Jurkat, Clone E6-1 (cell line): ENCODE measurements at regions not wholly inside any gene's neighbourhood (a gene's known extent, or its start where the extent isn't known, plus 50 kb on each side); places are given as distances from the start of the nearest gene placed in this dataset.
A peak's percentile ranks its signal among the peaks of the same experiment; 100 is the strongest.

ENCODE experiments used
- DNase-seq: peaks from one replicate; pipeline ENCODE4 v3.0.0-alpha.2; 2011; ENCODE audit warnings: low read depth, low spot score
- H3K4me3 ChIP-seq: 2 replicates; pipeline ENCODE4 v1.5.1; 2011; ENCODE audit warnings: mild to moderate bottlenecking, low read length, control low read depth, moderate library complexity

DNA sequence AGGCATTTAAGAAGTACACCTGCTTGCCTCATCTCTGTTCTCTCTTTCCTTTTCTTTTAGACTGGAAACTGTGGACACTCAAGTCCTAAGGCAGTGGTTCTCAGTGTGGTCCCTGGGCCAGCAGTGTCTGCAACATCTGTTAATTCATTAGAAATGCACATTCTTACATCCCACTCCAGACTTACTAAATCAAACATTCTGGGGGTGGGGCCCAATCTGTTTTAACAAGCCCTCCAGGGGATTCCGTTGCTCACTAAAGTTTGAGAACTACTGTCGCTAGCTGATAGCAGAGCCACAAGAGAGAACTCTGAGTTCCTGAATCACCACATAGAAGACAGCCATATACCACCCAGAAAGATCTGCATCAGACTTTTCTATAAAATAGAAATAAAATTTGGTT is 430.6 kb downstream of the BCOR start:
- H3K4me3 ChIP-seq = no peak overlapping the region
- DNase-seq = peak; percentile 40

DNA sequence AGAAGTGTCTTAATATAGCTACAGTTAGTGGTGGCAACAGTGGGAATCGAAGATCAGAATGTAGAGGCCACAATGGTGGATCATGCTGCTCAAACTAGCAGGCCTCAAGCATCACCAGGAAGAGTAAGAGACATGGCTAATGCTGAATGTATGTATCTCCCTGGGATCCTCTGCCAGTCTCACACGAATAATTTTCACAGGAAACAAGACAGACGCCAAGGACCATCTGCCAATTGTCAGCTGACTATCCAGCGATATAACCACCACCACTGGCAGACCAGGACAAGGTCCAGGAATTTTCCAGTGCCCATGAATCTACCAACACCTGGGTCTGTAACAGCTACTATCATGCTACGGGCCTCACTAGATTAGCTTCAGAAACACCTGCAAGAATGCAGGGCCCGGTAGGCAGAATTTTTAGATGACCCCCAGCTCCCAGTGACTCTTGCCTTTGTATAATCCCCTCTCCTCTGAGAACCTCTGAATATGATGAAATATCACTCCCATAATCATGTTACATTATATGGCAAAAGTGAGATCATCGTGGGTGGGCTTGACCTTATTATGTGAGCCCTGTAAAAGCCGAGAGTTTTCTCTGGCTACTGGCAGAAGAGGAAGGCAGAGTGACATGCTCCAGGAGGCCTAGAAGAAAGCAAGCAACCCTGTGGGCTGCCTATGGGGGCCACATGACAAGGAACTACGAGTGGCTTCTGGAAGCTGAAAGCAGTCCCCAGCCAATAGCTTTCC is 429.8 kb downstream of the BCOR start:
- H3K4me3 ChIP-seq = no peak overlapping the region
- DNase-seq = no peak

DNA sequence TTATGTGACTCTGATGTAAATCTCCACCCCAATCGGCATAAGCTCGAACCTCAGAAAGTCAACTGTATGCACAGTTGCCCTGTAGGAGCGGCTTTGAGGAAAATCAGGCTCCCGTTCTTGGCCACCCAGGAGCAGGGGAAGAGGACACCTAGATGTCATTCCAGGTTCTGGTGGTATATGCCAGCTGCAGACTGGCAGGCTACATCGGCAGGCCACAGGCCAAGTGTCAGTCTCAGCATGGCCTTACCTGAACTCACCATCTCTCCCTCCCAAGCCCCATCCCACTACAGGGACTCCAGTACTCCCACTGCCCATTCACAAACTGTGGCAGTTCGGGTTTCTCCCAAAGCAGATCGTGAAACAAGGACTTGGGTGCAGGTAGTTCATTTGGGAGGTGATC is 428.1 kb downstream of the BCOR start:
- DNase-seq = no peak
- no peak overlapping the region for H3K4me3 ChIP-seq

DNA sequence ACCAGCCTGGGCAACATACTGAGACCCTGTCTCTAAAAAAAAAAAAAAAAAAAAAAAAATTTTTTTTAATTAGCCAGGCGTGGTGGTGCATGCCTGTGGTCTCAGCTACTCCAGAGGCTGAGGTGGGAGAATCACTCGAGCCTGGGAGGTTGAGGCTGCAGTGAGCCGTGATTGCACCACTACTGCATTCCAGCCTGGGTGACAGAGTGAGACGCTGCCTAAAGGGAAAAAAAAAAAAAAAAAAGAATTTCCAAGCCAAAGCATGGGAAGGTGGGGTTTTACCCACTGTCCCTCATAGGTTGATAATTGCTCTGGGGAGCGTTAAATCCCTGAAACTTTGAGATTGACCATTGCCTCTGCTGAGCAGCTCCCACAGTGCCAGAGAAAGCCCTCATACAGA is 427.5 kb downstream of the BCOR start:
- DNase-seq = no peak
- no peak overlapping the region for H3K4me3 ChIP-seq

DNA sequence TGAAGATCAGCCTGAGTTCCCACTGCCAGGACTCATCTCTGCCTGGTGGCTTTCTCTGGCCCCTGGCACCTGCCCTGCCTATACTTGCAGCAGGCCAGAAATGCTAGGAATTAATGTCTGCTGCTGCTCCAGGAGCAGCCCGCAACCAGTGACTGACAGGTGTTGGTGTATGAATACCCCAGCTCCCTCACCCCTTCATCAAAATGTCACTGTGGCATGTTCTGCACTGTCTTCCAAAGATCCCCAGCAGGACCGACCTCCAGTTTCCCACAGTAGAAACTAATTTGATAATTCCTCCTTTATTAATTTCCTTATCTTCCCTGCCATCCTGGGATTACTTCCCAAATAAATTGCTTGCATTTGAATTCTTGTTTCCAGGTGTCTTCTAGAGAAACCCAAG is 425.4 kb downstream of the BCOR start:
- DNase-seq = no peak
- H3K4me3 ChIP-seq = no peak overlapping the region

DNA sequence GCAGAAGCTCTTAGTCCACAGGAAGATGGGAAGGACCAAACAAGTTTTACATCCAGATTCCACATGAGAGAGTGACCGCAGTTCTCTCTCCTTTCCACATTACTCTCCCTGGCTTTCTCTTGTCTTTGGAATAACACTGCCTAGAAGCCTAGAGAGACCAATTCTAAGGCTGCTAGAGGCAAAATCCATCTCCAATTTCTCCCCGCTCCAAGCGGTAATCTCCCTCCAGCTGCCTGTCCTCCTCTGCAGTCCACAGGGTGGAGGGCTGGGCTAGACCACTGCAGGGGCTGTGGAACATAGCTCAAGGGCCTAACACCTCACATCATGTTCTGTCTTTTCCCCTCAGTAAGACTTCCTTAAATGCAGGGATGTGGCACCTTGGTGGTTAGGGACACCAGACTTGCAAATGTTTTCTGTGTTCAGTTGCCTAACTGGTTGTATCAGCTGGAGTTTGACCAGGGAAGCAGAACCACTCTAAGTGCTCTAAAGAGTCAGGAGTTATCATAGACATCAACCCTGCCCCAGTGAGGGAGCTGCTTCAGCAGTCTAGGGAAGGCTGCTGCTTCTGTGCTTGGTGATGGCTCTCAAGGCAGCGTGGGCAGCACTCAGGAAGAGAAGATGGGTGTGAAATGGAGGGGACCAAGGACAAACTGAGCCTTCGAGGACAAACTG is 423.1 kb downstream of the BCOR start:
- DNase-seq = no peak
- no peak overlapping the region for H3K4me3 ChIP-seq

DNA sequence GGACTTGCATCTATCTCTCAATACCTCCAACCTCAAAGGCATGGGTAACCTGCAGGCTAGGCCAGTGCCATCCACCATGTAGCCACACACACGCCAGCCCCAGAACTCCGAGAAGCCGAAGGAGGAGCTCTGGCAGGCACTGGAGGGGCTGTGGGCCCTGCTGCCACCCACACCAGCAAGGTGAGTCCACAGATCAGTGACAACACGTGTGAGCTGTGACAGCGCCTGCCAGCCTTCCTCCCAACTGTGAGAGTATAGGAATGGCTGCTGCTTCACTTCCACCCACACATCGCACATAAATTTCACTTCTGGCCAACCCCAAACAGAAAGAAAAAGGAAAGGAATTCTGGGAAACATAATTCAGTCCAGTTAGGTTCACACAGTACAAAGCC is 422.6 kb downstream of the BCOR start:
- no peak overlapping the region for H3K4me3 ChIP-seq
- no peak for DNase-seq

DNA sequence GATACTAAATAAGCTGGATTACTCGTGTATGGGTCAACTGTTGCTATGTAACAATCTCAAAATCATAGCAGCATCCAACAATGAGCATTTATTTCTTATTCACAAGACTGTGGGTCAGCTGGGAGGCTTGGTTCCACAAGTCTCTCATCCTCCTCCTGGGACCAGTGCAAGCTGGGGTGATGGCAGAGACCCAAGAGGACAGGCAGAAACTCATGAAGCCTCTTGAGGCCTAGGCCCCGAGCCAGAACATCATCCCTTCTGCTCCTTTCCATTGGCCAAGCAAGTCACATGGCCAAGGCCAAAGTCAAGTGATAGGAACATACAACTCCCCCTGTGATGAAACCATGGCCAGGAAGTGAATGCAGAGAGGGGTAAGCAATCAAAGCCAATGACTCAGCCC is 422.1 kb downstream of the BCOR start:
- H3K4me3 ChIP-seq = no peak overlapping the region
- DNase-seq = no peak

DNA sequence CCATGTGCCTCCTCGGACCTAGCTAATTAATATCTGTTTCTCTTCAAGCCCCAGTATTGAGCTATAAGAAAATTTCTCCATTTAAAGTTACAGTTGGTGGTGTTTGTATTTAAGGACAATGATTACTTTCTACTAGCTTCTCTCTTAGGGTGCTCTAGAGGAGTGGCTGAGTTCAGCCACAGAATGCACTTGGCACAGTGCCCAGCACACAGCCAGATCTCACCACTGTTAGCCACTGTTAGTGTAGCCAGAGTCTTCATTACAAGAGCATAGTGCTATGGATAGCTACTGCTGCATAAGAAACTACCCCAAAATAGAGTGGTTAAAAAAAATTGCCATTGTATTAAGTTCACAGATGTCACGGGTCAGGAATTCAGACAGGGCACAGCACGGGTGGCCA is 421.3 kb downstream of the BCOR start:
- no peak for DNase-seq
- no peak overlapping the region for H3K4me3 ChIP-seq

DNA sequence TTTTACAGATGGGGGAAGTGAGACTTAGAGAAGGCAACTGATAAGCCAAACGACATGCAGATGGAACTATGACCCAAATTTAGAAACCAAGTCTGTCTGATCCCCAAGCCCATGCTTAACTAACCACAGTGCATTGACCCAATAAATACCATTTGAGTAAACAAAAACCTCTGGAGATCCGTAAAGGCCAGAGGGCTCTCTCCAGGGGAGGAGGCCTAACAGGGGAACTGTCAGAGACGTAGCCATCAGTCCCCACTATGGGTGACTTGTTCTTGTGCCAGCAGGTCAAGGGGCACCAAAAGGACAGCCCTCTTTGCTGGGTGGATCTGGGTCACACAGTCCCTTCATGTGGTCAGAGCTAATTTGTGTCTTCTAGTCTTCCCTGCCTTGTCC is 420.2 kb downstream of the BCOR start:
- no peak overlapping the region for H3K4me3 ChIP-seq

DNA sequence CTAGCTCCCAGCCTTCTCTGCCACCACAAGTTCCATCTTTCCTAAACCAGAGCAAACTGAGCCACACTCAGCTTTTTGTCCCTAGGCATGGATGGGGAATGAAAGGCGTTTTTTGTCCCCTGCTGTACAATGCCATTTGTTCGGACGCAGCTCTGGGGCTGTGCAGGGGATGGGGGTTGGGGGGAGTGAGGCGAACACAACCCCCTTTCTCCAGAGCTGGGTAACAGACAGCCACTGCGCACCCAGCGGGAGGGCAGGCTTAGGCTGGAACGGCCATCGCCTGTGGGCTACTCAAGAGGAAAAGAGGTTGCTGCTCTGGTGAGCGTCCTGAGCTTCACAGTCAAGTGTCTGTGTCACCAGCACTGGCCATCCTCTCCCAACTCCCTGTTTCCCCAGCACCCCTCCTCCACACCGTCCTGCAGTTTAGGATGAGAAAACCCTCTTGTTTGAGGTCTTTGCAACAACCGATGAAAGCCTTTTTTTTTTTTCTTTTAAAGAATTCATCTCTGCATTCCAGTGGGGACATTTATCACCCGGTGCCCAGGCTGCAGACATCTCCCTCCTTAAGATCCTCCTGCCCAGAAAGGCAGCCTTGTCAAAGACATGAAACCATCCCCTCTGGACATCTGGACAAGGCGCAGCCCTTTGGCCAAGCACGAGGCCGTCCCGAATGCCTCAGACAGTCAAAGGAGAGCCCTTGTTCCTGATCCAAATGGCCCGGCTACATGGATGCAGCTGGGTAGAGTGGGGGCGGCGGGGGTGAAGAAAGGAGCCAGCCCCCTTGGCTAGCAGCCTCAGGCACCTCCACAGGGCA is 419.6 kb downstream of the BCOR start:
- H3K4me3 ChIP-seq = no peak overlapping the region
- DNase-seq = no peak

More for the DNA sequence above, 420.2 kb downstream of the BCOR start:
- DNase-seq = no peak

DNA sequence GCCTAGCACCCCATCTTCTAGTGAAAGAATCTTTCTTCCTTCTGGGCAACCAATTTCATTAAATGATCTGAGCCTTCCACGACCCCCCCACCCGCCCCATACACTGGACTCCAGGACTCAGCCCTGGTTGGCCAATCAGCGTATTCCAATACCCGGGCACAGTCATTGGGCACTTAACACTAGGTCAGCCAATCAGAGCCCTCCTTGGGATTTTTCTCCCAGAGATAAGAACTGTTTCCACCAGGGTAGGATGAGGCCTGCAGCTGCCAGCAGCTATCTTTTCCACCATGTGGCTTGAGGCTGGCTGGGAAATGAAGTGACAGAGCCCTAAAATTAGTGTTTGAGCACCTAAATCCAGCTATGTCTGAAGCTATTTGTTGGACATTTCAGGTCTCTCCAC is 418.8 kb downstream of the BCOR start:
- no peak for DNase-seq
- no peak overlapping the region for H3K4me3 ChIP-seq

DNA sequence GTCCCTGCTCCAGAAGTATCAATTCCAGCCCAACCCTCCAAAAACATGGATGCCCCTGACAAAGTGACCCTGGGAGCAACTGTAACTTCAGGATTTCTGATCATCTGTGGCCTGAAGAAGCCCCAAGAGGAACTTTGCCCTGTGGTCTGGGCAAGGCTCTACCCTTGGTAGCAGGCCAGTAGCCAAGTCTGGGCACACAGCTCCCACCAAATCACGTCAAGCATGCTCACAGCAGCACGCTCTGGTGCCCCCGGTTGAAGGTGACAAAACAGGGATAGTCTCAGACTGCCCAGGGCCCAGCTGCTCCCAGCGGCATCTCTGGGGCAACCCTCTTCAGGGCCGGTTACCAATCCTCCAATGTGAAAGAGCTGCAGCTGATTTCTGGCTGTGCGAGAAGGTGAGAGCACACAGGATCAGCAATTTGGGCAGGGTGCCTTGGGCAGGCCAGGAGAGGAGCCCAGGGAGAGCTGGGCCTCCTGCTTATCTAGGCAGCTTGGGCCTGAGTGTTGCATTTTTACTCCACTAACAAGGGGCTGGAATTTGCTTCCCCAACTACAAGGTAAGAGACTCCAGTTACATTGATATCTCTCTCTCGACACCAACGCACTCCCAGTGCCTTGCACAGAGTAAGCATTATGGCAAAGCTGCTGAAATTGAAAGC is 418.1 kb downstream of the BCOR start:
- no peak for DNase-seq
- H3K4me3 ChIP-seq = no peak overlapping the region

DNA sequence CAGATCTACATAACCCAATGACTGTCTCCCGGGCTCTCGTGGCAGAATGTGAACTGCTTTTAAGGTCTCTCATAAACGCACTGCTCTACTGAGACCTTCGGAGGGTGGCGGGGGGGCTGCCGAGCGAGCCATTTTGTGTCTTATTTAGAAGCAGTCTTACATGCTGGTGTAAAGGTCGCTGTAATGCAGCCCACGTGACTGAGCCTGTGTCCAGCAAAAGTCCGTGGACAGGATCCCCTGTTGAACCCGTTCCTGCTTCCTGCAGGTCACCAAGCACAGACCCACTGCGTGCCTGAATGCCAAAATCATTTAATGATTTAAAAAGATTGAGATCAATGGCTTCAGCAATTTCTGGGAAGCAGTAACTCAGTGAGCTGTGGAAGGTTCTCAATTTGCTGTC is 415.9 kb downstream of the BCOR start:
- H3K4me3 ChIP-seq = no peak overlapping the region
- no peak for DNase-seq

DNA sequence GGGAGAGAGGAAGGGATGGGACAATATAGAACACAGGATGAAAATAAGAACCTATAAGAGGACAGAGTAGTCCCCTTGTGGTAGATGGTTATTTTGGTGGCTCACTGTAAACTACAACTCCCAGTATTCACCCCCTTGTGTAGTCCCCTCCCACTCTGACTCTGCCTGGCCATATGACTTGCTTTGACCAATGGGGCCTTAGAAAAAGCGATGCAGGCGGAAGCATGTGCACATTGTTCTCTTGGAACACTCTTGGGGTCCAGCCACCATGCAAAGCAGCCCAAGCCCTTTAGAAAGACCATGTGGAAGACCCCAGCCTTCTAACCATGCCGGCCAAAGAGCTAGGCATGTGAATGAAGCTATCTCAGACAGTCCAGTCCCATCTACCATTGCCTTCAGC is 415.0 kb downstream of the BCOR start:
- DNase-seq = peak; percentile 36
- no peak overlapping the region for H3K4me3 ChIP-seq

DNA sequence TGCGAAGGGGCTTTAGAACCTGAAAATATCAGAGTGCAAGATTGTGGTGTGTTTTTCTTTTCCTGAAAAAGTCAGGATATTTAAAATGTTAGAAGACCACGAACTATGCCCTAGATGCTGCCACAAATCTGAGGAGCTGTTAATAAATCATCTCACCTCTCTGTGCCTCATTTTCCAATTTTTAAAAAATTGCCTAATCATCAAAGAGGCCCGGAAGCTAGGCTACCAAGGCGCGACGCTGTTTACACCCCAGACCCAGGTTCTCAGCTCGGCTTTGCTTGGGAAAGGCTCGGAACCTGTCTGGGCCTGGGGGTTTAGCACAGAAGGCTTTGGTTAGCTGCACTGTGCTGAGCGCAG is 409.6 kb downstream of the BCOR start:
- H3K4me3 ChIP-seq = peak overlapping the region; percentile 40; the same call in 1 of the 2 replicates

DNA sequence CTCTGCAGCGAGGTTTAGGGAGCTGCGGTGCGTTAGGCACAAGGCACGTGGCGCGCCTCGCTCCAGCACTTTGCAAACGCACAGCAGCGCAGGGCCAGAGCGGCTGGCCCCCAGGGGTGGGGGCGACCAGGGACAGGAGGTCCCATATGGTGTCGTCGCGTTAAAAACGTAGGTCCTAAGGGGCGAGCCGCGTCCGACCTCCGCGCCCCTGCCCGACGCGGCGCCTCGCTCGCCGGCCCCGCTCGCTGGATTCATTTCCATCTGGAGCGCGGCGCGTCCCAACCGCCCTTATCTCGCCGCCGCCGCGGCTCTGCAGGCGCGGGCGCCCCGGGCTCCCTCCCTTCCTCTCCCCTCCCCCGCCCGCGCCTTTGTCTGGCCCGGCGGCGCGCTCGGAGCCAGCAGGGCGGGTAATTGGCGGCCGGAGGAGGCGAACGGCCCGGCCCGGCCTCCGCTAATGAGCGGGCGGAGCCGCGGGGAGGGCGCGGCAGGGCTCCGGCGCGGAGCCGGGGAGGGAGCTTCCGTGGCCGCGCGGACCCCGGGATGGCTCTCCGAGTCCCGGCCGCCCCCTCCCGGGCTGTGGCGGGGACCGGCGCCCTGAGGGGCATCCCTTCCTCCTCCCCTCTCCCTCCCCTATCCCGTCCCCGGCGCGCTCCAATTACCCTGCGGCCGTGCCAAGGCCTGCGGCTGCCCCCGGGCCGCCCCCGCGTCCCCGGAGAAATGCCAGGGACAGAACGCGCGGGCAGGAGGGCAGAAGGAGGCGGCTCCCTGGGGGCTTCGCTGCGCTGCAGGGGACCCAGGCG is 409.0 kb downstream of the BCOR start:
- DNase-seq = no peak
- H3K4me3 ChIP-seq = peak overlapping the region; percentile 40

More for the DNA sequence above, 409.6 kb downstream of the BCOR start:
- DNase-seq = no peak

DNA sequence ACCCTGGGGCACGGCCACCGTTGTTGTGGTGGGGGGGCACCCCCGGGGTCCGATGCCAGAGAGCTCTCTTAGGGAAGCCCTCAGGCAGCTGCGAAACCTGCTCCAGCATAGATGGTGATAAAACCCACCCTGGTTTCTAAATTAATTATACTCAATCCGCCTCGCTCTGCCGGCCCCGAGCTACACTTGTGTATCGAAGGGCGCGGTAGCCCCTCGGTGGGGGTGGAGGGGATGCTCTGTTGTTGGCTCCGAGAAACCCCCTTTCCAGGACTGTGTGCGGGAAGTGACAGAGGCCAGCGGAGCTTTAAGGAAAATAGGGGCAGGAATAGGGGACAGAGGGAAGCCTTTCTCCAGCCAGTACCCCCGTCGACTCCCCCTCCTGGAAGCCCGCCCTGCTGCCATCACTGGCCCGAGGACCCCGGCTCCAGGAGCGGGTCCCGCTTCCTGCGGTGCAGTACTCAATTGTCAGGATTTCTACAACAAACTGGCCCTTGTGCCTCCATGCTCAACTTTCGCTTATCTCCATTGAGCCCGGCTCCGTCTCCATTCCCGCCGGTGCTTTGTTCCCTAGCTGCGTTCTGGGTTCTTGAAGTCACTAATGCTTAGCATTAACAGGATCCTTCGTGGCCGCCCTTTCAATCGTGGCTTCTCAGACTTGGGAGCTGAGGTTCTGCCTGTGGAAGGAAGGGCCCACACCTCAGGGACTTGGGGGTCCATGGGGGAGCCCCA is 408.2 kb downstream of the BCOR start:
- no peak for DNase-seq
- H3K4me3 ChIP-seq = peak overlapping the region; percentile 40
